GM21515 (cell line): ENCODE measurements at regions not wholly inside any gene's neighbourhood (a gene's known extent, or its start where the extent isn't known, plus 50 kb on each side); places are given as distances from the start of the nearest gene placed in this dataset.
"Not testable (repeated sequence)": the region's sequence is repeated elsewhere in the genome, so short reads cannot be mapped to it uniquely, and the experiment has no call there.

ENCODE experiments used
- ATAC-seq: cut with Tn5 transposase; IDR thresholded peaks from one replicate; pipeline ENCODE4 v1.9.1; 2021; ENCODE audit not compliant: unreplicated experiment

DNA sequence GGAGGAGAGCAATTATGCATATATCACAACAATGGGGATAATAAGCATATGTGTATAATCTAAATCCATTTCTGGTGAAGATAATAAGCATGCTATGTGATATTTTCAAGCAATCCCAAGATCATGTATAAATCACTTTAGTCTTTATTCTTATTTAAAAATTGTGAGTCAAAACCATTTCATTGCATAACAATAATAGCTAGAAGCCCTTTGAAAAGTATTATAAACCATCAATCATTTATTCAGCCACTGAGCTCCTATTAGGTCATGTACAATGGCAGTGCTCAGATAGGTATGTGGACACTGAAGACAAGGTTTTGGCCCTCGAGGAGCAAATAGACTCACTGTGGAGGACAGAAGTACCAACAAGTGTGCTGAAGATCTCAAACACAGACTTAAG is 113.1 kb downstream of the CDCA7 start:
- ATAC-seq, result no peak

- no peak for ATAC-seq
Observed at GRCh38 chr2:173468266-173468793, 113.7 kb downstream of the CDCA7 start.

DNA sequence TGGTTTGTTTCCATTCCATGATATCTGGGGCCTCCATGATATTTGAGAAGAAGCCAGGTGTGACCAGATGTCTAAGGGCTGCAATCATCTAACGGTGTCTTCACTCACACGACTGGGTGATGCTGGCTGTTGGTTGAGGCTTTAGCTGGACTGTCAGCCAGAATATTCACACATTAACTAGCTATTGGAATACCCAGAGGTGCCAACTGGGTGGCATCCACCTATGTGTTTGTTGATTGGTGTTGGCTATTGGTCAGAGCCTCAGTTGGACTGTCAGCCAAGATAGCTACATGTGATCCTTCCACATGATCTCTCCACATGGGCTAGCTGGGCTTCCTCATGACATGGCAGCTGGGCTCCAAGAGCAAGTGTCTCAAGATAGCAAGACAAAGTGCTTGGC is 117.4 kb downstream of the CDCA7 start:
- ATAC-seq, result no peak

DNA sequence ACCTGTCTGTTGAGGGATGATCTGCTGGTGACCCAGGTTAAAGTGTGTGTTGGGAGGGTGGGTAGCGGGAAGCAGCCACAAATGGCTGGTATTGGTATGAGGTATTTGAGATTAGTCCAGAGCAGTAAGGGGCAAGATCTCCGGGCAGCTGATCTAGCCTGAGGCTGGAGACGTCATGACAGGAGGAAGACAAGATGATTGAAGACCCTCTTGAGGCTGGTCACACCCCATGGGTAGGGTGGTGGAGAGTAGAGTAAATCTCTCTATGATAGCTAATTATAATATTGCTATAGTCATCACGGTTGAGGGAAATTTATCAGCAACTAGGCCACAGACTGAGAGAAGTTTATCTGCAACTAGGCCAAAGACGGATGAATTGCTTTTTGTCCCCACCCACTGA is 128.5 kb downstream of the CDCA7 start:
- no peak for ATAC-seq

GRCh38 chr2:173488861-173489260 is 134.2 kb downstream of the CDCA7 start:
- no peak for ATAC-seq

DNA sequence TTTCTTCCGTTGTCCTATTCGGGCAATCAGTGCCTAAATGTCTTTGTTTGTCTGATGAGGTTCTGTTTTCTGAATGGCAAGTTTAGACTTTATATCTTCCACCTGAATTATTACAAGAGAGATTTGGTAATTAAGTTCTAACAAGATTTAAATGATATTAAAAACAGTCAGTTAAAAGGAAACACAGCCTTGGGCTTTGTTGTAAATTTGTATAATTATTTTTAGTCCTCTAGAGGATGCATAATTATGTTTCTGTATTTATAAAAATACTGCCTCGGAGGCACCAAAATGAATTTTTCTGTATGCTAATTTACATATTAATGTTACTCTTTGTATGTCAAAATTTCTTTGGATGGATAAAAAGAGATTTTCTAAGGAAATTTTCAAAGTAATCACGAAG is 136.7 kb downstream of the CDCA7 start:
- no peak for ATAC-seq

- no peak for ATAC-seq
Observed at GRCh38 chr2:173493874-173494273, 139.2 kb downstream of the CDCA7 start.

DNA sequence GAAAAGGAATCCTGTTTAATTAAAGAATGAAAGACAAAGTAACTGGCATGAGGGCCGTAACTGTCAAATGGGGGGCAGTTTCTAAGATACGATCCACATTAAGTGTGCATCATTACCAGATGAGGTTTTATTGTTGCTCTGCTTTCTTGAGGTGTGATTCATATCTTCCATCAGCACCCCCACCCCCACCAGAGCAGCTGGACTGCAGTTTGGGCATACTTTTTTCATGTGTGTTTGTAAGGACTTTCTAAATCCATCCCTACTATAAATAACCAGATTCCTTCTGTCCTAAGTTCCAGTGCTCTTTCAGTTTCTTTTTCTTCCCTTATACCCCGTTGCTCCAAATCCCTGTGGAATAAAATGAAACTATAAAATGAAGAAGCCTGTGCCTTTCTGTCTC is 142.1 kb downstream of the CDCA7 start:
- no peak for ATAC-seq

DNA sequence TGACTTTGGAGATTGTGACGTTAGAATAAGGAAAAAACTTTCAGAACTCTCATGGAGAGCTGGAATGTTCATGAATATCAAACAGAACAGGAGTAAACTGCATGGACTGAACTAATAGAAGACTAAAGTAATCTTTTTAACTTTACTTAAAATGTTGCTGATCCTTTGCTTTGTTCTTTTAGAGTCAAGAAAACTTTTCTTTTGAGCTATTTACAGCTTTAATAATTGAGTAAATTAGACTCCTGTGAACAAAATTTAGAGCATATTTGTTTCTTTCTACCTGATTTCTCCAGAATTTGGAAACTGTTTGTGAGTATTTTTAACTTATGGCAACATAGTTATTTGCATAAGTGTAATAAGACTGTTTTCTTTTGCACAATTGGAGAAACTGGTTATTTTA is 146.3 kb downstream of the CDCA7 start:
- no peak for ATAC-seq

DNA sequence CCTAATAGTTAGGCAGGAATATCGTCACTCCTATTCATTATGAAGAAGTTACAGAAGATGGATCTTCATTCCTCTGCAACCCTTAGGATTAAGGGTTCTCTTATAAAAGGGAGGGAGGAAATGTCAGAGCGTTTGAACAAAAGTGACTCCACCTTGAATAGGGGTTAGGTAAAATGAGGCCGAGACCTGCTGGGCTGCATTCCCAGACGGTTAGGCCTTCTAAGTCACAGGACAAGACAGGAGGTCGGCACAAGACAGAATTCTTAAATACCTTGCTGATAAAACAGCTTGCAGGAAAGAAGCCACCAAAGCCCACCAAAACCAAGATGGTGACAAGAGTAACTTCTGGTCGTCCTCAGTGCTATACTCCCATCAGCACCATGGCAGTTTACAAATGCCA is 147.6 kb downstream of the CDCA7 start:
- ATAC-seq, result no peak

- no peak for ATAC-seq
Observed at GRCh38 chr2:173511357-173511756, 156.7 kb downstream of the CDCA7 start.

- no peak for ATAC-seq
Observed at GRCh38 chr2:173511942-173512341, 157.3 kb downstream of the CDCA7 start.

DNA sequence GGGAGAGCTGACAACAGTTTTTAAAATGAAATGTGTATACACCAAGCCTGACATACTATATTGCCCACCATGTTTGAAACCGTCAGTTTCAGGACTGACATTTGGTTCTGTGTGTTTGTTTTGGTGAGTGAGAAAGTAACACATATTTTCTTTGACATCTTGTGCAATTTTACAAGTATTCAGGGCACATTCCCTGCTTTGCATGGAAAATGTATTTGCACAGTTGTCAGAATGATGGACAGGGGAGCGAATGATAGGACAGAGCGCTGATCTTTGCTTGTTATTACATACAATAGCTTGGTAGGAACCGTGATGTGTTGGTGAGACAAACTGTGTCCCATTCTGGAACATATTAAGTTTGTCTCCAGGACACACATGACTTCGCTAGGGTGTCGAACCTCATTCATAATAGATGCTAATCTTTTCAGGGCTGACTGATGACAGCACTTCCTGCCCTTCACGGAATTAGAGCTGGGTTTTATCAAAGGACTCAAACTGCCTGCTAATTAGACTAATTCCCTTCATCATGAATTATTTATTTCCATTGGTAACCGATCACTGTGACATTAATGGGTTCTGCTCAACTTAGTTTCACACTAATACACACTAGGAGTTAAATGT is 158.5 kb downstream of the CDCA7 start:
- no peak for ATAC-seq

- ATAC-seq, result no peak
Observed at GRCh38 chr2:173520918-173521317, 166.2 kb downstream of the CDCA7 start.

DNA sequence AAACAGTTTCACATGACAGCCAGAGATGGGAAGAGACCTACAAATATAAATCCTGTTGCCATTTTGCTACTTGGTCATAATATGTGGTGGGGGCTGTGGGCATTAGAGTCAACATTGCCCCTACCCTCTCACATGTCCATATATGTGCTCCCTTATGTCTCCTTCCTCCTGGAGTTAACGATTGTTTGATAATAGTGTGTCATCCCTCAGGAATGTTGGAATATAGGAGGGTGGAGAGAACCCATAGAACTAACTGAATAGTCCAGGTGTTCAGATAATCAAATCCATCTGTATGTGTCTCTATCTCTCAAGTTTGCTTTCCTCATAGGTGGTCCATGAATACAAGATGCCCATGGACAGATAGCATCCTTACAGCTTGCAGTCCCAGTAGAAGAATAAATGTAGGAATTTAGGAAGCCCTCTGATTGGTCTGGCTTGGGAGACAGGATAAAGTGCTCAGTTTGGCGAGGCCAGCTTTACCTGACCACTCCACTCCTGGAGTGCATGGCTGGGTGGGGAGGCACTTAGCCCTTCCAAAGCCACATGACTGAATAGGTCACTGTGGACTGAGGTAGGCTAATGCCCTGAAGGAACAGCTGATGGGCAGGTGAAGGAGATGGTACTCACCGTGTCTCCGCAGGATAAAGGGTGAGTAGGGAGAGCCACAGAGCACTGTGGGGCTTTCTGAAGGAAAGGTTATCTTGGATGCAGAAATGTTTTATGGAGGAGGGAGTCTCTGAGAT is 166.9 kb downstream of the CDCA7 start:
- no peak for ATAC-seq

GRCh38 chr2:173523497-173523896 is 168.8 kb downstream of the CDCA7 start:
- ATAC-seq, result no peak

DNA sequence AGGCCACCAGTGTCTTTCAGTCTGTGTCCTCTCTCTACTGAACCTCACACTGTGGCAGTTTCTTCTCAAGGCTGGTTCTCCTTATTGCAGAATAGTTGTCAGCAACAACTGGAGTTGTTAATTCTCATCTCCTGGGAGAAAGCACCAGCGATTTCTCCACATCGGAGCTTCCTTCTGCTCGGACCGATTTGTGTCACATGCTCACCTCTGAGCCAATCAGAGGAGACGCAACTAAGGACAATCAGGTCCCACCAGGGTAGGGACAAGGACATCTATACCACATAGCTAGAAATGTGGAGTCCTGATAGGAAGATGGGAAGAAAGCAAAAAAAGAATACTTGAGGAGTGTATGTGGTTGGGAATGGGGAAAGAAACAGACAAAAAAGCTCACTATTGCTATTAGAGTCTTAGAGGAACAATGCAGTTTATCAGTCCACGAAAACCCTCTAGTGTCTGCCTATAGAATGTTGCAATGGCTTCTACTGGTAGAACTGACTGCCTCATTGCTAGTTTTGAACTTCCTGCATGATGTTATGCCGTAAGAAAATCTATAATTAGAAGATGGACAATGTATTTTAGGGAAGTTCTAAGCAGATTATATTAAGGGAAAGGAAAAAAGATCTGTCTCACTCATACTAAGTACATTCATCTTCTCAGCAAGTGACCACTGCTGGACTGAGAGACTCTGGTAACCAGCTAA is 169.7 kb downstream of the CDCA7 start:
- ATAC-seq, result no peak

DNA sequence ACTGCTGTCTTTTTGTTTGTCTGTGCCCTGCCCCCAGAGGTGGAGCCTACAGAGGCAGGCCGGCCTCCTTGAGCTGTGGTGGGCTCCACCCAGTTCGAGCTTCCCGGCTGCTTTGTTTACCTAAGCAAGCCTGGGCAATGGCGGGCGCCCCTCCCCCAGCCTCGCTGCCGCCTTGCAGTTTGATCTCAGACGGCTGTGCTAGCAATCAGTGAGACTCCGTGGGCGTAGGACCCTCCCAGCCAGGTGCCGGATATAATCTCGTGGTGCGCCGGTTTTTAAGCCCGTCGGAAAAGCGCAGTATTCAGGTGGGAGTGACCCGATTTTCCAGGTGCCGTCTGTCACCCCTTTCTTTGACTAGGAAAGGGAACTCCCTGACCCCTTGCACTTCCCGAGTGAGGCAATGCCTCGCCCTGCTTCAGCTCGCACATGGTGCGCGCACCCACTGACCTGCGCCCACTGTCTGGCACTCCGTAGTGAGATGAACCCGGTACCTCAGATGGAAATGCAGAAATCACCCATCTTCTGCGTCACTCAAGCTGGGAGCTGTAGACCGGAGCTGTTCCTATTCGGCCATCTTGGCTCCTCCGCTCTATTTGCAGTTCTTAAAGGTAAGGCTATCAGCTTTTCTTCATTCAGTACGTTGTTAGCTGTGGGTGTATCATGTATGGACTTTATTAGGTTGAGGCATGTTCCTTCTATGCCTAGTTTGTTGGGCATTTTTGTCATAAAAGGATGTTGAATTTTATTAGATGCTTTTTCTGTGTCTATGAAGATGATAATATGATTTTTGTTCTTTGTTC is 178.3 kb downstream of the CDCA7 start:
- ATAC-seq, result not testable (repeated sequence)

DNA sequence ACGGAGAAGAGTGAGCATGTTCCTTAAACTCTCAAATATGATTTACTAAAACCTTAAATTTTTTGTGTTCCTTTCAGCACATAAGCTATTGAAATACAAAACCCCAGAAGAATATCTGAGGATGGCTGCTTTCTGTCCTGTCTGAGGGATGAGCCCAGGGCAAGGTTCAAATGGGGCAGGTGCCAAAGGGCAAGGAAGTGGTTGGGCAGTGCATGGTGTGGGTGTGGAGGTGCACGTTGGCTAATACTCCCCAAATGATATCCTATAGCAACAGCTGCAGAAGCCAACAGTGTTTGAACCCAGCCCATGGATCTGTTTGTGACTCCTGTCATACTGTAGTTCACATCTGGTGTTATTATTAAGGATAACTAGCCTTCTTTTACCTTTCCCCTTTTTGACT is 183.0 kb downstream of the CDCA7 start:
- ATAC-seq, result no peak

DNA sequence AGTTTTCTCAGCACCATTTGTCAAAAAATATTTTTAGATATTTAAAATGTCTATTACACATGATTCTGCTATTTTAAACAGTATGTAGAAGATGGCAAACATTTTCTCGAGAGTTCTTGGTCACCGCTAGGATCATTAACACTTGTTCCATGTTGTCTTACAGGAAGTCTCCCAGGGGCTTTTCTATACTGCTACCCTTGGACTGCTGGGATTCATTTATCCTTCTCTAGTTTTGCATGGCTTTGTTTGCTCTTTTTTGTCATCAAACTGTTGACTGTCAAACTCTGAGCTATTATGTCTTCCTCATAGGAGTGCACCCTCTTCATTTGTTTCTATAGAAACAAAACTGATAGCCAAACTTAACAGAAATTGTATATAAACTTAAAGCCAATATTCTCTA is 184.9 kb downstream of the CDCA7 start:
- no peak for ATAC-seq

DNA sequence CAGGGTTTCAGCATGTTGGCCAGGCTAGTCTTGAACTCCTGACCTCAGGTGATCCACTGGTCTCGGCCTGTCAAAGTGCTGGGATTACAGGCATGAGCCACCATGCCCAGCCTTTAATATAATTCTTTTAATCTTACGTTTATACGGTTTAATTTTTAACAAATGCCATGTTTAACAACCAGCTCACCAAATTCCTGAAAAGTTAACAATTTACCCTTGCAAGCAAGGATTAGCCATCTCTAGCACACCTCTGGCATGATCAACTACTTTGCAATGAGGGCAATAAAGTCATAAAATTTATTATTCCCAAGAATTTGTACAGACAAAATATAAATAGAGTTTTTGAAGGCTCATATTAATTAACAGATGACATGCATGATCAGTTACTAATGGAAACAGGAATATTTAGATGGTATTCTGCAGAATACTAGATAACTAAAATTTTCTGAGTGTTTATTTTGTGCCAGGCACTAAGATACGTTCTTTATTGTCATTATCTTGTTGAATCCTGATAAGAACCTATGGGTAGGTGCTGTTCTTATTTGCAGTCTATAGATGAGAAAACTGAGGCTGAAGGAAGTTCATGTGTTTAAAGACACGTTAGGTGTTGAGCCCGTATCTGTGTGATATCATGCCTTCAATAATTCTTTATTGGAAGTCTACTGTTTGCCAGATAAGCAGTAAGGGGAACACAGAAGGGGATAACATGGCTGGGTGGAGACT is 190.1 kb downstream of the CDCA7 start:
- ATAC-seq, result no peak
